SK-N-SH treated with all-trans-retinoic acid at 6 μM for 48 hours (cell line): ENCODE measurements at regions not wholly inside any gene's neighbourhood (a gene's known extent, or its start where the extent isn't known, plus 50 kb on each side); places are given as distances from the start of the nearest gene placed in this dataset.
"Not testable (repeated sequence)": the region's sequence is repeated elsewhere in the genome, so short reads cannot be mapped to it uniquely, and the experiment has no call there.

Experiments
- ARNTL ChIP-seq: fragments of 450-650 bp; formaldehyde crosslinking; IDR thresholded peaks from 2 replicates; pipeline ENCODE4 v1.5.0; 2020; ENCODE audit warnings: low read depth, mild to moderate bottlenecking, moderate library complexity, borderline replicate concordance
- GLIS3 ChIP-seq: fragments of 250-450 bp; sonication (Bioruptor Pico); IDR thresholded peaks from 2 replicates; pipeline ENCODE4 v1.5.0; 2020; ENCODE audit warnings: mild to moderate bottlenecking, moderate library complexity
- OSR1 ChIP-seq: fragments of 250-450 bp; sonication (Bioruptor Pico); IDR thresholded peaks from 2 replicates; pipeline ENCODE4 v1.8.0; 2022; ENCODE audit warnings: moderate library complexity, mild to moderate bottlenecking, inconsistent platforms
- RARB ChIP-seq: fragments of 250-450 bp; sonication (Bioruptor Pico); IDR thresholded peaks from 2 replicates; pipeline ENCODE4 v1.8.0; 2021; ENCODE audit warnings: mild to moderate bottlenecking, moderate library complexity
- SNAI2 ChIP-seq: fragments of 250-450 bp; sonication (Bioruptor Pico); IDR thresholded peaks from 2 replicates; pipeline ENCODE4 v1.5.0; 2020; ENCODE audit warnings: mild to moderate bottlenecking, moderate library complexity
- ZFP30 ChIP-seq: fragments of 450-650 bp; formaldehyde crosslinking; IDR thresholded peaks from 2 replicates; pipeline ENCODE4 v1.5.0; 2022; ENCODE audit warnings: mild to moderate bottlenecking, moderate library complexity
- ZNF70 ChIP-seq: fragments of 450-650 bp; formaldehyde crosslinking; IDR thresholded peaks from 2 replicates; pipeline ENCODE4 v1.5.0; 2020; ENCODE audit warnings: mild to moderate bottlenecking, moderate library complexity
- TF ChIP-seq, protein P1 (sequence below): fragments of 250-450 bp; sonication (Bioruptor Pico); IDR thresholded peaks from 2 replicates; pipeline ENCODE4 v1.5.1; 2020; ENCODE audit warnings: low read depth, mild to moderate bottlenecking, moderate library complexity
- TF ChIP-seq, protein P2 (sequence below): fragments of 250-450 bp; sonication (Bioruptor Pico); IDR thresholded peaks from 2 replicates; pipeline ENCODE4 v1.8.0; 2020; ENCODE audit warnings: mild to moderate bottlenecking, moderate library complexity, borderline replicate concordance

DNA sequence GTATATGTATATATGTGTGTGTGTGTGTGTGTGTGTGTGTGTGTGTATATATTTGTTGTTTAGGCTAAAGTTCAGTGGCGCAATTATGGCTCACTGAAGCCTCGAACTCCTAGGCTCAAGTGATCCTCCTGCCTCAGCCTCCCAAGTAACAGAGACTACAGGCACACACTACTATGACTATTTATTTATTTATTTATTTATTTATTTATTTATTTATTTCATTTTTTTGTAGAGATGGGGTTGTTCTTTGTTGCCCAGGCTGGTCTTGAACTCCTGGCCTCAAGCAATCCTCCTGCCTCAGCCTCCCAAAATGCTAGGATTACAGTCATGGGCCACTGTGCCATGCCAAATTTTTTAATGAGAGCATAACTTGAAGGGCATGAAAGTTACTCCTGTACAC lies 149.9 kb downstream of the FAM174A start:
- TF ChIP-seq RARB; OSR1 (CRISPR knock-in tag); ARNTL; GLIS3 (CRISPR knock-in tag); ZFP30 (CRISPR knock-in tag); ZNF70 (CRISPR knock-in tag); SNAI2: not testable (repeated sequence)
- TF ChIP-seq, protein P1, sequence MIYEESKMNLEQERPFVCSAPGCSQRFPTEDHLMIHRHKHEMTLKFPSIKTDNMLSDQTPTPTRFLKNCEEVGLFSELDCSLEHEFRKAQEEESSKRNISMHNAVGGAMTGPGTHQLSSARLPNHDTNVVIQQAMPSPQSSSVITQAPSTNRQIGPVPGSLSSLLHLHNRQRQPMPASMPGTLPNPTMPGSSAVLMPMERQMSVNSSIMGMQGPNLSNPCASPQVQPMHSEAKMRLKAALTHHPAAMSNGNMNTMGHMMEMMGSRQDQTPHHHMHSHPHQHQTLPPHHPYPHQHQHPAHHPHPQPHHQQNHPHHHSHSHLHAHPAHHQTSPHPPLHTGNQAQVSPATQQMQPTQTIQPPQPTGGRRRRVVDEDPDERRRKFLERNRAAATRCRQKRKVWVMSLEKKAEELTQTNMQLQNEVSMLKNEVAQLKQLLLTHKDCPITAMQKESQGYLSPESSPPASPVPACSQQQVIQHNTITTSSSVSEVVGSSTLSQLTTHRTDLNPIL (CRISPR knock-in tag) = not testable (repeated sequence)
- TF ChIP-seq, protein P2, sequence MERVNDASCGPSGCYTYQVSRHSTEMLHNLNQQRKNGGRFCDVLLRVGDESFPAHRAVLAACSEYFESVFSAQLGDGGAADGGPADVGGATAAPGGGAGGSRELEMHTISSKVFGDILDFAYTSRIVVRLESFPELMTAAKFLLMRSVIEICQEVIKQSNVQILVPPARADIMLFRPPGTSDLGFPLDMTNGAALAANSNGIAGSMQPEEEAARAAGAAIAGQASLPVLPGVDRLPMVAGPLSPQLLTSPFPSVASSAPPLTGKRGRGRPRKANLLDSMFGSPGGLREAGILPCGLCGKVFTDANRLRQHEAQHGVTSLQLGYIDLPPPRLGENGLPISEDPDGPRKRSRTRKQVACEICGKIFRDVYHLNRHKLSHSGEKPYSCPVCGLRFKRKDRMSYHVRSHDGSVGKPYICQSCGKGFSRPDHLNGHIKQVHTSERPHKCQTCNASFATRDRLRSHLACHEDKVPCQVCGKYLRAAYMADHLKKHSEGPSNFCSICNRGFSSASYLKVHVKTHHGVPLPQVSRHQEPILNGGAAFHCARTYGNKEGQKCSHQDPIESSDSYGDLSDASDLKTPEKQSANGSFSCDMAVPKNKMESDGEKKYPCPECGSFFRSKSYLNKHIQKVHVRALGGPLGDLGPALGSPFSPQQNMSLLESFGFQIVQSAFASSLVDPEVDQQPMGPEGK (CRISPR knock-in tag) = not testable (repeated sequence)
